ENCODE measurements at regions not wholly inside any gene's neighbourhood (a gene's known extent, or its start where the extent isn't known, plus 50 kb on each side); places are given as distances from the start of the nearest gene placed in this dataset.

DNA sequence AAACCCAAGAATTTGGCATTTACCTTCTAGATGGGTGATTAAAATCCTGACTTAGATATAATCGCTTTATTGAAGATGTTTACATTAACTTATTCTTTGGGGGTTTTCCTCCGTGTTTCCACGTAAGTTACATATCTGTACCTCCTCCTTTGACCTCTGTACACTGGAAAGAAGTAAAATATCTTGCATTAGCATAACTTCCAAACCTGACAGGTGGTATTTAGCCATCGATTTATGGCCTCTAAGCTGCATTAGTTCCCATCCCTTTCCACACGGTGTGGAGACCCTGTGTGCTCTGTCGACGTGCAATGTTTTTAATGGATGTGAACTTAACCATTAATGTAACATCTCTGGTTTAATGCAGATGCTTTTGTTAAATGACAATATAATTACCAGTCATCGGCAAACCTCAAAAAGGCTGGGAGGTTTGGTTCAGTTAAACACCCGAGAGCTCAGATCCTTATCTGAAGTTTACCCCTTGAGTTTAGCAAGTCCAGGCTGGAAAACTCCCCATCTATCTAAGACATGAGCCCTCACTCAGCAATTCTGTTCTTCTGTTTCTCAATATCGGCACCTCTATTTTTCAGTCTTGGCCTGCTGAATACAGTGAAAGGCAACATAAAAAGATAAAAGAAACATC, 295.2 kb downstream of the GATA3 start:
- no peaks in the 10 kb centered on the region for H3F3A ChIP-seq (ENCODE audit: control insufficient read depth, insufficient read depth)
- H3K4me1 ChIP-seq (ENCODE audit: control insufficient read depth, low read length): no peaks in the 10 kb centered on the region
- TF ChIP-seq EZH2phosphoT487 (IDR thresholded peaks at IDR 0.05; ENCODE audit: borderline replicate concordance, low read length): no peak
- TF ChIP-seq, protein P1, sequence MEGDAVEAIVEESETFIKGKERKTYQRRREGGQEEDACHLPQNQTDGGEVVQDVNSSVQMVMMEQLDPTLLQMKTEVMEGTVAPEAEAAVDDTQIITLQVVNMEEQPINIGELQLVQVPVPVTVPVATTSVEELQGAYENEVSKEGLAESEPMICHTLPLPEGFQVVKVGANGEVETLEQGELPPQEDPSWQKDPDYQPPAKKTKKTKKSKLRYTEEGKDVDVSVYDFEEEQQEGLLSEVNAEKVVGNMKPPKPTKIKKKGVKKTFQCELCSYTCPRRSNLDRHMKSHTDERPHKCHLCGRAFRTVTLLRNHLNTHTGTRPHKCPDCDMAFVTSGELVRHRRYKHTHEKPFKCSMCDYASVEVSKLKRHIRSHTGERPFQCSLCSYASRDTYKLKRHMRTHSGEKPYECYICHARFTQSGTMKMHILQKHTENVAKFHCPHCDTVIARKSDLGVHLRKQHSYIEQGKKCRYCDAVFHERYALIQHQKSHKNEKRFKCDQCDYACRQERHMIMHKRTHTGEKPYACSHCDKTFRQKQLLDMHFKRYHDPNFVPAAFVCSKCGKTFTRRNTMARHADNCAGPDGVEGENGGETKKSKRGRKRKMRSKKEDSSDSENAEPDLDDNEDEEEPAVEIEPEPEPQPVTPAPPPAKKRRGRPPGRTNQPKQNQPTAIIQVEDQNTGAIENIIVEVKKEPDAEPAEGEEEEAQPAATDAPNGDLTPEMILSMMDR (IDR thresholded peaks at IDR 0.05; ENCODE audit: low read depth, low read length, poor library complexity, severe bottlenecking): no peak
- no peaks in the 10 kb centered on the region for H3K9me3 ChIP-seq (ENCODE audit: control insufficient read depth, insufficient read depth, low read length)
- H3K36me3 ChIP-seq (ENCODE audit: control insufficient read depth, low read length): no peaks in the 10 kb centered on the region
- H3K79me2 ChIP-seq (ENCODE audit: control insufficient read depth, low read length): no peaks in the 10 kb centered on the region
- no peak overlapping the region for H3K4me3 ChIP-seq (ENCODE audit: low read length)
- H3K27ac ChIP-seq (ENCODE audit: low read depth, low read length): no peak overlapping the region
- H4K20me1 ChIP-seq (ENCODE audit: control insufficient read depth, insufficient read depth, low read depth, low read length): no peaks in the 10 kb centered on the region
- no peaks in the 10 kb centered on the region for H3K27me3 ChIP-seq (ENCODE audit: control insufficient read depth, low read length)
- no peaks in the 10 kb centered on the region for H3K9me2 ChIP-seq (replicated peaks; ENCODE audit: control insufficient read depth, low read length)
- H3K4me2 ChIP-seq (ENCODE audit: low read length): no peak overlapping the region

DNA sequence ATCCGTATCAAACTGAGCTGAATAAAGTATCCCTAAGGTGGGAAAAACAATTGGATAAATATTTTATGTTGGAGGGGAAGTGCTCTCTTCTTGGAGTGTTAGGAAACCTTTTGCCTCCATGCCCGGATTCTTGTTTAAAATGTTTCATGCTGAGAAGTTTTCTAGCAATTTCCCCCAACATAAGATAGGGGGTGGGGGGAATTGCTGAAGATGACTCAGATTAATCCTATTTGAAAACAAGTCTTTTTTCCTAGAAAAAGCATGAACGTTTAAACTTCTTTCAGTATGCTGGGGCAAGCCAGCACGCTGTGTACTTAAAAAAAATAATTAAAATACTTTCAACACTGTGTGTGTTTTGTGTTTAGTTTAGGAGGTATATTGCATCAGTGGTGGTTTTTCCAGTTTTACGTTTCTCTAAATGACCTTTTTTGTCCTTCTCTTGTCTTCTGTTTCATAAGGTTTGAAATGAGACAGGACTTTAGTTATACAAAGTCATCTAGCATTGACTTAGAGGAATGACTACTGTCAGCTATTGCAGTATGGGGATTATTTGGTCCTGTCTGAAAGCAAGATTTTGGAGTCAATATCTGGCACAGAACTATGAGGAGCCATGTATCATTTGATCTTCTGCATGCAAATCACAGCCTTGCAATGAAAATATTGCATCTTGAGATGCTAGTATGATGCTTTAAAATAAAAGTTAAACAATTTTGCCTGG, 295.9 kb downstream of the GATA3 start:
- Histone ChIP-seq H3K4me1 (ENCODE audit: control insufficient read depth, low read length) (no peaks in the 10 kb centered on the region), H3K36me3 (ENCODE audit: control insufficient read depth, low read length) (no peaks in the 10 kb centered on the region), H3K9me2 (replicated peaks; ENCODE audit: control insufficient read depth, low read length) (no peaks in the 10 kb centered on the region), H4K20me1 (ENCODE audit: control insufficient read depth, insufficient read depth, low read depth, low read length) (no peaks in the 10 kb centered on the region), H3K9me3 (ENCODE audit: control insufficient read depth, insufficient read depth, low read length) (no peaks in the 10 kb centered on the region), H3F3A (ENCODE audit: control insufficient read depth, insufficient read depth) (no peaks in the 10 kb centered on the region), H3K4me2 (ENCODE audit: low read length) (no peak overlapping the region), H3K27me3 (ENCODE audit: control insufficient read depth, low read length) (no peaks in the 10 kb centered on the region), H3K27ac (ENCODE audit: low read depth, low read length) (no peak overlapping the region), H3K79me2 (ENCODE audit: control insufficient read depth, low read length) (no peaks in the 10 kb centered on the region), H3K4me3 (ENCODE audit: low read length) (no peak overlapping the region)
- TF ChIP-seq, protein P1 (IDR thresholded peaks at IDR 0.05; ENCODE audit: low read depth, low read length, poor library complexity, severe bottlenecking): no peak

DNA sequence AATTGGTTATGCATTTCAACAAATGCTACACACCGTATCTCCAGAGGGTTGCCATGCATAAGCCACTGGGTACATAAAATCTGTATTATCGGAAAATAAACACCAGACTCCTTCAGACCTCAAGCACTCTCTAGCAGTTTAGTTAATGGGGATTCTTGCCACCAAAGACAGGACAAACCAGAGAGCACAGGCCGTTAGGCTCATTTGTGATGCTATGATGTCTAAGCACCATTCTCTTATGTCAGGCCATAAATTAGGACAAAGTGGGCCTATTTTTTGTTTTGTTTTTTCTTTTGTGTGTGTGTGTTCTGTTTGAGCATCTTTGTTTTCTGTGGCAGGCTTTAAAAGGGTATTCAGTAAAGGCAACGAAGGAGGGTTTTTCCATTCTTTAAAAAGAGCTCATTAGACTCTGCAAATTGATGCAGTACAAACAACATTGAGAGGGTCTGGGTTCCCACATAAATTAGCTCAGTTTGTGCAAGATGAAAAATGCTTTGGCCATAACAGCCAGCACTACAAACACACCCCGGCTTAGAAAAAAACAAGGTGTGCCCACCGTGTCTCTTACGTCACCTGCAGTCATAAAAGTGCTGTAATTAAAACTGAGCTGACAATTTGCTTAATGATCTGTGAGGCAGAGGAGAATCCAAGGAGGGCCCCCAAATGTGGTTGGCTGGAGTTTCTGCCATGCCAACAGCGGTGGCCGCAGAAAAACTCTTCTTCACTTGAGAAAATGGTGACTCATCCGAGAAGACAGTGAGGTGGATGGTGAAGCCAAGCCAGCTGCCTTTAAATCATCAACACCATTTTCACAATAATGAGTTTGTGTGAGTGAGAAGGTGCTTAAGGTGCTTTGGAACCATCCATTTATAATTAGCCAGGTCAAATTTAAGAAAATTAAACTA, 297.9 kb downstream of the GATA3 start:
- Histone ChIP-seq H3K4me1 (ENCODE audit: control insufficient read depth, low read length) (no peaks in the 10 kb centered on the region), H3K36me3 (ENCODE audit: control insufficient read depth, low read length) (no peaks in the 10 kb centered on the region), H3K4me2 (ENCODE audit: low read length) (no peak overlapping the region), H3K27ac (ENCODE audit: low read depth, low read length) (no peak overlapping the region), H3K9me3 (ENCODE audit: control insufficient read depth, insufficient read depth, low read length) (no peaks in the 10 kb centered on the region), H3K27me3 (ENCODE audit: control insufficient read depth, low read length) (no peaks in the 10 kb centered on the region), H4K20me1 (ENCODE audit: control insufficient read depth, insufficient read depth, low read depth, low read length) (no peaks in the 10 kb centered on the region), H3K9me2 (replicated peaks; ENCODE audit: control insufficient read depth, low read length) (no peaks in the 10 kb centered on the region), H3K79me2 (ENCODE audit: control insufficient read depth, low read length) (no peaks in the 10 kb centered on the region), H3F3A (ENCODE audit: control insufficient read depth, insufficient read depth) (no peaks in the 10 kb centered on the region), H3K4me3 (ENCODE audit: low read length) (no peak overlapping the region)
- TF ChIP-seq EZH2phosphoT487 (IDR thresholded peaks at IDR 0.05; ENCODE audit: borderline replicate concordance, low read length): no peak
- TF ChIP-seq, protein P1 (IDR thresholded peaks at IDR 0.05; ENCODE audit: low read depth, low read length, poor library complexity, severe bottlenecking): no peak

Measured in DOHH2 (cell line).